Stimulated activated CD4-positive, alpha-beta T cell treated with anti-CD3 and anti-CD28 coated beads, Interleukin-12 subunit alpha, Interleukin-12 subunit beta, amount 100 ng/mL, for 48 hours (primary cell): ENCODE measurements at regions not wholly inside any gene's neighbourhood (a gene's known extent, or its start where the extent isn't known, plus 50 kb on each side); places are given as distances from the start of the nearest gene placed in this dataset.
A peak's percentile ranks its signal among the peaks of the same experiment; 100 is the strongest.

ENCODE experiments used
- DNase-seq, 3 donors: peaks; one replicate each; pipeline ENCODE4 v3.0.0-alpha.2; 2020; ENCODE audit warnings: low read depth in 2 of 3, low spot score in 1 of 3

DNA sequence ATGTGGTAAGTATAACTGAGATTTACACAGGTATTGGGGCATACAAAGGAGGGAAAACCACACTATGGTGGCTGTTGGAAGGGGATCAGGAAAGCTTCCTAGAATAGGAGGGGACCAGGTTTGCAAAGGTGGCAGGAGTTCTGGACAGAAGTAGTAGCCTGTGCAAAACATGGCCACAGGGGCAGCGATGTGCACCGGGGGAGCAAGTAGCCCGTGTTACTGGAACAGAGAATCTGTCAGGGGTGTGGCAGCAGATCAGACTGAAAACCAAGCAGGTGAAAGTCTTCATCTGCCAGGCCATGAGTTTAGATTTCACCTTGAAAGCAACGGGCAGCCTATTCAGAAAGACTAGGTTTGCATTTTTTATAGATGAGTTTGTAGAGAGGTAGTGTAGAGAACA is 182.3 kb upstream of the LPP start:
- DNase-seq: no peak

DNA sequence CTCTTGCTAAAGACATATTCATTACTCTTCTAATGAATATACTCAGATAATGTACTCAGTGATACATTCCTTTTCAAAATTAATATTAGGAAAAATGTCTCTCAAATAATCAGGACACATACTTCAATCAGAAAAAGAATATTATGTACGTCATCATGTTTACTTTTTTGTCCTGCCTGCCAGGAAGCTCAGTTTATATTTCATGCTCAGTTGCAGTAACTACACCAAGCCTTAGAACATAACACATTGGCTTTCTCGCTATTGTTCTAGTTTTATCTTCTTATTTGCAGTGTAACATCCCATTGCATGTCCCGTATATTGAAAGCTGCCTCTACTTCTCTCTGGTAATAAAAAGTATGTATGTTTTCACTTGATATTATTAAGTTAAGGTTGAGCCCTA is 181.5 kb upstream of the LPP start:
- no peak for DNase-seq

DNA sequence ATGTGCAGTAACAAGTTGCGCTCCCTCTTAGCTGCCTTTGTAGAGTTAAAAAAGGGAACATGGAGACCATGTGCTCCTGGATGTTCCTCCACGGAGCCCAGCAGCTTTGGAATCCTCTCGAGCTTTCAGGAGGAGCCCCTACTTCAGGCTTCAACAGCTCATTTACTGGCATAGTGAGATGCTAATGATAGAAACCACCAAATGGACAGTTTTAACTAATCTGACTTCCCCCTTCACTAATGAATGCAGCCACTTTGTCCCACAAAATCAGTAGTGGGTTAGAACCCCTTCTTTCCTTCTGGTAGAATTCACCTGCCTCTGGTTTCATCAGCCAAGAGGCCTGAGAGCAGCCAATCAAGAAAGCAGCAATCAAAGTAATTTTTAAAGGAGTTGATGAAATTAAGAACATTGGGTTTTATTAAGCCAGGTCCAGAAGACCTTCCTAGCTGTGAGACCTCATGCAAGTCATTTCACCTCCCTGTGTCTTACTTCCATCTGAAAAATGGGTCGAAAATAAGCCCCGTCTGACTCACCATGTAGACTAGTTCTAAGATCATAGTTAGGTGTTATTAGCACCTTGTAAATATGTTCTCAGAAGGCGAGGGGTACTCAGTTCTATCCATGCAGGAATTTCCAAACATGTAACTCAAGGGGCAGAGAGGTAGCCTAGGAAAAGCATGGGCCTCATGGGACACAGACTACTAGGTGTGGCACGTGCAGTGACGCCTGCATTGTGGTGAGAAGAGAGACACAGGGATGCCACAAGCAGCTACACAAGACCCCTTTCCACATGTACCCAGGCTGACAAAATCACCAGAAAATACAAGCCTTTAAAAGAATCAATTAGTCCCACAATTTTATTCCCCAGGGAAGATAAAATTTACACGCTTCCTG is 179.7 kb upstream of the LPP start:
- DNase-seq: no peak

DNA sequence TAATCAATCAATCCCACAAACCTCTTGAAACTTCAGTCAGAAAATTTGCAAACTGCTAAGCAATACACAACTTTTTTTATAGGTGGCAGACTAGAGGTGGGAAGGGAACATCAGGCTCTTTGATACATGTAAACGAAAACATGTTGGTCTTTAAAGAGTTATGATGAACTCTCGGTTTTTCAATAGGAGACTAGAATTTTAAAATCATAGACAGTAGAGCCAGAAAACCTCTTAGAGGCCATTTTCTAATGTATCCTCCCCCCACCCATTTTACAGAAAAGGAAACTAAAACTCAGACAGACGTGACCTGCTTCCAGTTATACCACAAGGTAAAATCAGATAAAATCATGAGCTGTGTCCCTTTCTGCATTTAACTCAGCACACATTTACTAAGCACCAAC is 179.1 kb upstream of the LPP start:
- DNase-seq: no peak

DNA sequence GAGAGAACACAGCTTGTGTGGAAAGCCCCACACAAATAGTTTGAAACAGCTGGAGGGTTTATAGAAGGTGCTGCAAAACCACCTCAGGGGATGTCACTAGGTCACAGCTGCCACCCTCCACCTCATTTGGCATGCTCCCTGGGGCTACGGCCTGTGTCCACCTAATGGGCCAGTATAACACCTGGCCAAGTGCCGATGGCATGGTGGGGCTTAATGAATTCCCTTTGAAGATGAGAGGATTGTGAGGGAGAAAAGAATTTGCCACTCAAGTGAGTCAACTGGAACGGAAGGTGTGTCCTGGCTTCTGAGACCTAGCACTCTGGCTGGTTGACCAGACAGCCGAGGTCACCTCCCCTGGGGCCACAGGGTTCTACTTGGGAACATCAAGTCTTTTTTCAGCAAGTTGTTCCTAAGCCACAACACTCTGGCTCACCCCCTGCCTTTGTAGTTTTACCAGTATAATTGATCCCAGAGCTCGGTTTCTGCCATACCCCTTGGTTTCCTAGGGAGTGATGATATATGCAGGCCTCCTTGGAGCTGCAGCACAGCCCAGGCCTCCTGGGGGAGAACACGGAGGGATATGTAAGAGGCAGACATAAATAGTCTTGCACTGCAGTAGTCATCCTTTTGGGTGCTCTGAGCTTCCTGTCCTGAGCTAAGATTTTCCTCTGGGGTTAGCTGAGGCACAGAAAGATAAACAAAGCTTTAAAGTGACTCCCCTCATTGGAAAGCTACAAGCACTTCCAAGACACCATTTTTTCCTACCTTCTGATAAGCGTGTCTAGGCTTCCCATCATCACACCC is 178.2 kb upstream of the LPP start:
- no peak for DNase-seq

DNA sequence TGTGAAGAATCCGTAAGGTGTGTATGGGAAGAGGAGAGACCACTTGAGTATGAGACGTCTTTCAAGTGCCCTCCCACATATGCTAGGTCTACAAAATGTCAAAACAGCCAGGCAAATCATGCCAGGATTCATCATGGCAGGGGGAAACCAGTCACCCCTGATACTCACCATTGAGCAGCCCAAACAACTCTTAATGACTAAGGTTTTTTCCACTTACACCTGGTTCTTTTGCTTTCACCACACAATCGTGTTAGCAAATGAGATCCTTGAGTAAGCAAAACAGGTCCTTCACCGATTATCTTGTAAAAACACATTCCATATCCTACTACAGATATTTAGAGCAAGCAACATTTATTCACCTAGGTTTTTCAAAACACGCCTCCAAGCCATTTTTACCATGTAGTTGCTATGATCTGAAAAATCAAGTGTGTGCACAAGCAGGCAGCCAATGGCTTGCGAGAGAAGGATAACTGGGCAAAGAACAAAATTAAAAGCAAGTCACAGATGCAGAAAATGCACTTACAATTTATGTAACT is 177.5 kb upstream of the LPP start:
- peak in 1 of 3 donors; percentile 52 for DNase-seq

DNA sequence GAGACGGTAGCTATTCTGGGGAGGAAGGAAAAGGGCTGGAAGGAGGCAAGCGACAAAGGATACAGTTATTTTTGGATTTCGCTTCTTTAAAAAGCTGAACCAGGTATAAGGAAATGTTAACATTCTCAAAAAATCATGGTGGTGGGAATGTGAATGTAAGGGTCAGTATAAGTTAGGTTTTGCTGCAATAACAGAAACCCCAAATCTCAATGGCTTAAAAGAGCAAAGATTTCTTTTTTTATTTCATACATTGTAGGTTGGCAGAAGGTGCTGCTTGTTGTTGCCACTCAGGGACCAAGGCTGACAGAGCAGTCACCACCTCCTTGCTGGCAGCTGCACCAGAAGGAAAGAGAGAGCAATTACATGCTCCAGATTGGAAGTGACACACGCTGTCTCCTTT is 176.3 kb upstream of the LPP start:
- DNase-seq: no peak

DNA sequence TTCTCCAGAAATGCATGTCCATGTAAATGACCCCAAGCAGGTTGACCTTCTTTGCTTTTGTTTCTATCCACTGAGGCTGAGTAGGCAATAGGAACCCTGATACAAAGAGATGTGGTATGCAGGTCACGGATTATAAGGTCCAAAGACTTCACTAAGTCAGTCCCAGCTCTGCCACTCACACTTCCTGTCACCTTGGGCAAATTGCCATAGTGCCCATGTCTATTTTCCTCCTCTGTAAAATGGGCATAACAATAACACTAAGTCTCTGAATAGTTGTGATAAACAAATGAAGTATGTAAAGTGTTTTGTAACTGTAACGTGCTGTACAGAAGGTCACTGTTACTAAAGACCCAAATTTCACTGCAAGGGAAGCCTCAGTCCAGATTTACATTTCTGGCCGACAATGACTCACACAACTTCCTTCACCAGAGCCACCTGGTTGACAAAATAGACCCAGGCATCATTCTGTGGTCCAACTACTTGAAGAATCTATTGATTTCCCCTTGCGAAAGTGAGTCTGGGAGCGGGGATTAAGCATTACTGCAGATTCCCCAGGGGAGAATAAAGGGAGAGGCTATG is 175.4 kb upstream of the LPP start:
- DNase-seq: no peak

DNA sequence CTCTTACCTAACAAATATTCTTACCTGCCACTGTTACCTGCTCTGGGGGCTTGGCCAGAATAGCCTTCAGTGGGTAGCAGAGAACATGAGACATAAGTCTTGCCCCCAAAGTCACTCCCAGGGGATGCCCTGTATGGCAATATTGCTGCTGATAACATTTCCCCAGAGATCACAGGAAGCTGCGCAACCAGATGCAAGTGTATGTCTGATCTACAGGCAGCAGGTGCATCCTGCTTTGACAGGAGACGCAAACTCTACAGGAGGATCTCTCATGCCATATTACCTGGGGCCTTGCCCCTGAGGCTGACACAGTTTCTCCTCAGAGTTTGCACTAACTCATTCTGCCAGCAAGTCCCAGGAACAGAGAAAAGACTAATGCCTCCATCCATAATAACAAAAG is 174.4 kb upstream of the LPP start:
- DNase-seq: no peak

DNA sequence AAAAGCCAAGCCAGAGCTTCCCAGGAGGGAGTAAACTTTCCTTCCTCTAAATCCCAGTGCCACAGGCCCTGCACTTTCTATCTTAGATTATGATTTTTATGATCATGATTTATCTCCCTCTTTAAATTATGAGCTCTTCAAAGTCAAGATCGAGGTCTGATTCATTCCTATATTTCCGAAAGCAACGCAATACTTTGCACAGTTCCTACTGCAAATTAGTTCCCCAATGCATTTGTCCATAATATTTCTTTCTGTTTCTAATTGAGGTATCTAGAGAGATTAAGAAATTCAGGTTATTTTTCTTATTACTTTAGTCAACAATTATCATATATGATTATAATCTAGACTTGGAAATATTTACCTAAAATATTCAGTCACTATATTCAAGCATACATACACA is 173.1 kb upstream of the LPP start:
- DNase-seq: no peak

DNA sequence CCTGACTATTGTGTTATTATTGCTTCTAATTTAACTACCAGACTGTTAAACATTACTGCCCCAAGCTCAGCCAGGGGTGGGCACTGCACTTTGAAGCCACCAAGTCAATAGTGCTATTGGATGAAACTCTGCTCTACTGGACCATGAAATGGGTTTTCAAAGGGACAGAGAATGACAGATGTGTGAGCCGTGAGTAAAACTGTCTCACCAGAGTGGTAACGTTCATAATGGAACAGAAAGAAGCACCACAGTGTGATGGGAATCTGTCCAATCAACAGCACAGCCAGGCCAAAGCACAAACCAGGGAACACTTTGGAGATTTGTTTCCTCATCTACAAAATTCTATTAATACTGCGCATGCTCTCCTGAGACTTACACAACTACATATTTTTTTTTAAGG is 171.8 kb upstream of the LPP start:
- no peak for DNase-seq

DNA sequence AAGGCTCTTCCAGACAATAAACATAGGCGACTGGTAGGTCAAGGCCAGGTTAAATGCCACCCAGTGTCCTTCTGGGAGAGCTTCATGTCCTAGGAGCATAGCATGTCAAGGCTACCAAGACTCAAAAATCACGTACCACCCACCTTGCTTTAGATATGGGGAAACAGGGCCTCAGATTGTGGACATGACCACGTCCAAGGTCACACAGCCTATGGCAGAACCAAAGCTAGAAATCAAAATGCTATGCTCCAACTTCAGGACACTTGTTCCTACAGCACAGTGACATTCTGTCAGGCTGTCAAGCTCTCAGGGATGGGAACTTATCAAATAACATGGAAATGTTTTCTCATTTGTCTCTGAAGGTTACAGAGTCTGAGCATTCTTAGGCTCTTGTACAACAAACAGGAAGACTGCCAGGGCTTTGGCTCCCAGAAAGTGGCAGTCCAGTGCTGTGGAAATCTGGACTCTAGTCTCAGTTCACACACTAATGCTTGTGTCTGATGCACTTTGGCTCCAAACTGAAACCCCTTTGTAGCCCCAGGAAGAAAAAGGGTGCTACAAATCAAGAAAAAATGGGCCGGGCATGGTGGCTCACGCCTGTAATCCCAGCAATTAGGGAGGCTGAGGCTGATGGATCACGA is 170.4 kb upstream of the LPP start:
- DNase-seq: no peak

DNA sequence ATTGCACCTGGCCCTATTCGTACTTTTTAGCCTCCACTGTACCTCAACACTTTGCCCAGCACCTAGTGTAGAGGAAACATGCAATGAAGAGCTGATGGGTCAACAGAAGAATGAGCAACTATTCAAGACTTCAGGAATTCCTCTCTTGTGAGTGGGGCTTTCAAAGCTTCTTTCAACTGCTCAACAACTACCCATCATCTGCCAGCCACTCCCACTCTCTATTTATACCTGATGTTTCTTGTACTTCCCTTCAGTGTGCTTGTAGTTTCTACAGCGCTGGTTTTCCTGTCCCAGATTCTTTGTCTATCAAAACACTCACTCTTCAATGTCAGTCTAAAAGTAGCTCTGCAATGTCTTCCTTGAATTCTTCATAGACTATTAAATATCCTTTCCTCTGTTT is 168.3 kb upstream of the LPP start:
- no peak for DNase-seq

DNA sequence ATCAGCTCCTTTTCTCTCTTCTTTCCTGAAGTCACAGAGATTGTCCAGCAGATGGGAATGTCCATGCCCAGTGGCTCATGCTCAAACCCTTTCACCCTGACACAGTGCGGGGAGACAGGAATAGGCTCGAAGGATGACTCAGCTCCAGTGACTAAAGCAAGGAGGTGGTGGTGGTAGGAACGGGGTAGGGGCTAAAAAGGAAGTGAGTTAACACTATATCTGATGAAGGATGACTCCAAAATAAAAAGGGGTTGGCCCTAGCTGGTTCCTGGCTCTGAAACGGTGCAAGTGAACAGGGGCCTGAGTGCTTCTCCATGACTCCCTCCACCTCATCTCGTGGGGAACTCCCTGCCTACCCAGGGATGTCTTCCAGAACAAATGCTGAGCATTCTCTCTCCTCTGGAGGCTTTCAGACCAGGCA is 167.4 kb upstream of the LPP start:
- DNase-seq: peak in 1 of 3 donors; percentile 47

DNA sequence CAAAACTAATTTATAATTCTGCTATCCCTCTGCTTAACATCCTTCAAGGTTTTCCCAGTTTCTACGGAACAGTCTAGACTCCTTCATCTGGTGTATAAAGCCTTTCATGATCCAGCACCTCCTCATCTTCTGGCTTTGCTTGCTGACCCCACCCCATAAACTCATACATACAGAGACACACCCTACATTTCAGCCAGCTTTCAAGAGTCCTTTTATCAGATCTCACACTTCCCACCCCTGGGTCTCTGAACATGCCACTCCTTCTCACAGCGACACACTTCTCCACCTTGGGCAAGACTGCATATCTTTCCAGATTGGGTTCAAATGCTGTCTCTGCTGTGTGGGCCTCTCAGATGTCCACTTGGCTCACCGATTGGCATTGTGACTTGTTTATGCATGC is 166.8 kb upstream of the LPP start:
- DNase-seq: no peak

DNA sequence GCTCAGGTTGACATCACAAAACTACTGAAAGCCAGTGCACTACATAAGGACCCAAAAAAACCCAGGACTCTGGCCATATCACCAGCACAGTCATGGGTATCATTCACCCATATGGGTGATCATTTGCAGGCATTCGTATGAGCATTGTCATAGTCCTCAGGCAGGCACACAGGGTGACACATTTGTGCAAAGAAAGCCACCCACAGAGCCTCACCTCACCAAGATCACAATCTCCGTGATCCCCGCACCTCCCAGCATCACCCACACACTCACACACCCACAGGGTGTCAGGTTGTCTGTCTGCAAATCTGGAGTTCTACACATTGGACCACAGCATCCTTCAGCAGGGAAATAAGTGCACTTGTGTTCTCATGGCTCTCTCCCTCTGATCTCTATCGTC is 166.0 kb upstream of the LPP start:
- DNase-seq: no peak

DNA sequence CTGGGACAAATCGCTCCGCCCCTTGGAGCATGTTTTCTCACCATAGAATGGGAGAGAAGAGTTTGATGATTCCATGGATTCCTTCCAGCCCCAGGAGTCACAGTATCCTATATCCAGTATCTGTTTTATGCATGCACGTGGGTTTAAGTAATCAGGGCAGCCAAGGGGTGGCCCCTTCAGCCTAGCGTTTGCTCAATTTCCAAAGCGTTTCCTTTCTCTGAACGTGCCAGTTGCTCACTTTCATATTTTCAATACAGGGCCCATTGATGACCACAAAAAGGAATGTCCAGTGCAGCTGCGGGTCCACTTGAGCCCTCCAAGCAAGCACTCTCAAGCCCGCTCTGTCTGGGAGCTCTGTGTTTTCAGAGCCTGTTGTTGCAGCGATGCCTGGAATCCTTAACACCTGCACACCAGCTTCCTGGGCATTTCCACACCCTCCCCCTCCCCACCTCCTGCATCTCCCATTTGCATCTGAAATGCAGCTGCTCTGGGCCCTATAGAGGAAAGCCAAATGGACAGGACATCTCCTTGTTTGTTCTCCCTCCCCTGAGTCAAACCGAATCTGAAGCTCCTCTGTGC is 164.3 kb upstream of the LPP start:
- no peak for DNase-seq

DNA sequence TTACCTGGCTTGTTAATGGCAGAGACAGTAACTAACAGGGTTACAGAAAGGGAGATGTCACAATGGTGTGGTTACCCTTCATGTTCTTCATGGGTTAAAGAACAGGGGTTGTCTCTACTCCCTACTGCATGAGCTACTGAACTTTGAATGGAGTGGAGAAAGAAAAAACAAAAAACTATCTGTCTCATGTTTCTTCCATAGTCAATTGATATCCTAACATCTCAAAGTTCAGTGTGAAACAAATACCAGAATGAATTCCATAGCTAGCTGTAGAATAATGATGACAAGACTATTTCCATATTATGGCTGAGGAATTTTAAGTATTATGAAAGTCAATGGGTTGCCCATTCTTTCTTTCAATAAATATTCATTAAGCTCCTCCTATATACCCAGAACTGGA is 161.3 kb upstream of the LPP start:
- no peak for DNase-seq

DNA sequence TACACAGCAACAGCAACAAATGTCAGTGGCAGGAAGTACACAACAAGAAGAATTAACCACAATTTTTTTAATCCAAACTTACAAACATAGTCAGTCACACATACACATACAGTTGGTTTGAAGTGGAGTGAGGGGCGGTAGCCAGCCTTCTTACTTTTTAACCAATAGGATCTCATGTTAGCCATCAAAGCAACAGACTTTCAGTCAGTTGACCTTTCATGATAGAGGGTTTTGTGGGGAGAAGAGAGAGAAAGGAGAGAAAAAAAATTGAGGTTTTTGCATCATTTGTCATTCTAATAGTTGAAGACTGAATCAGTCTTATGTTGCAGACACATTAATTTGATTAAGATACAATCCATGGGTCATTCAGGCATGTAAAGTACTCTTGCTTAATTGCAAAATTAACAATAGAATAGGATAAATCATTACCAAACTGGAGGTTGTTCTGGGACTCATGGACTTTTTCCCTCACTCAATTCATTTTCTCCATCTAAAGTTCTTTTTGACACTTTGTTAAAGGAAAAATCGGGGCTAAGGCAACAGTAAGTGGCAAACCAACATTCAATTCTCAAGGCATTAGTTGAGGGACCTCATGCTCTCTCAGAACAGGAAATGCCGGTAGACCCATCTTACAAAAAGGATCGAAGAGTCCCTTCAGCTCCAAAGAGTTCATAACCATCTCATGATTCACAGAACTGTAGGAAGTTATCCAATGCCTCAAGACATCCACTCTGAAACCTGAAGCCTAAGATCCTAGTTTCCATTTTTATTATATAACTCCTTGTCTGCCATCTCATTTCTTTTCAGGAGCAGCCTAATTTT is 159.5 kb upstream of the LPP start:
- DNase-seq: no peak

DNA sequence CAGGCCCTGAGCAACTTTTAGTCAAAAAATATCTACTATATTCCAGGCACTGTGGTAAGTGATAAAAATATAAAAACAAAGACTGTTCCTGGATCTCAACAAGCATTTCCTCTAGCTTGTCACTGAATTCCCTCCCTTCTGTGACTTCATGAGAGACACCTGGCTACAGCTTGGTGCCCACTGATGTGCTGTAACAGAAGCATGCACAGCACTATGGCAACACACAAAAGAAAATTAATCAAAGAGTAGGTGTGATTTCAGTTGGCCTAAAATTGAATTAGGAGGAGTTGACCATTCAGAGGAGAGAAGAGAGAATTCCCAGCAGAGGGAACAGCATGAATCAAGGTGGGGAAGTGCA is 158.9 kb upstream of the LPP start:
- no peak for DNase-seq
